Mesothelial cell of epicardium (in vitro differentiated cells): ENCODE measurements at regions not wholly inside any gene's neighbourhood (a gene's known extent, or its start where the extent isn't known, plus 50 kb on each side); places are given as distances from the start of the nearest gene placed in this dataset.
"Not testable (repeated sequence)": the region's sequence is repeated elsewhere in the genome, so short reads cannot be mapped to it uniquely, and the experiment has no call there.

Experiments used
- DNase-seq, 2 experiments: peaks; one replicate each; pipeline ENCODE4 v3.0.0; 2021; ENCODE audit warnings: low spot score in 2 of 2; ENCODE audit not compliant: unreplicated experiment in 2 of 2
- H3K27ac Mint-ChIP-seq: 2 replicates; pipeline ENCODE4 v1.8.0; 2021; ENCODE audit warnings: mixed read lengths
- H3K27me3 Mint-ChIP-seq: 2 replicates; pipeline ENCODE4 v1.8.0; 2021; ENCODE audit warnings: low read depth, mixed read lengths
- H3K36me3 Mint-ChIP-seq: 2 replicates; pipeline ENCODE4 v1.8.0; 2021; ENCODE audit warnings: mixed read lengths
- H3K4me1 Mint-ChIP-seq: 2 replicates; pipeline ENCODE4 v1.8.0; 2021; ENCODE audit warnings: mixed read lengths
- H3K4me3 Mint-ChIP-seq: 2 replicates; pipeline ENCODE4 v1.8.0; 2021; ENCODE audit warnings: mild to moderate bottlenecking, moderate library complexity, mixed read lengths
- H3K9me3 Mint-ChIP-seq: 2 replicates; pipeline ENCODE4 v1.8.0; 2021; ENCODE audit warnings: mixed read lengths
- CTCF ChIP-seq: fragments of 200-600 bp; sonication (generic); IDR thresholded peaks from one replicate; pipeline ENCODE4 v1.5.0; 2021; ENCODE audit warnings: antibody characterized with exemption; ENCODE audit not compliant: unreplicated experiment

- H3K27me3 Mint-ChIP-seq, H3K27ac Mint-ChIP-seq, H3K4me3 Mint-ChIP-seq, H3K36me3 Mint-ChIP-seq, H3K4me1 Mint-ChIP-seq, DNase-seq: not testable (repeated sequence)
- H3K9me3 Mint-ChIP-seq: peaks cover 50% of the 10 kb centered on the region
Observed at GRCh38 chr7:97234494-97234893, 117.0 kb downstream of the SDHAF3 start.

GRCh38 chr7:97246317-97246716, 128.8 kb downstream of the SDHAF3 start:
- no peak overlapping the region for H3K4me3 Mint-ChIP-seq
- peaks cover 31% of the 10 kb centered on the region for H3K9me3 Mint-ChIP-seq
- no peaks in the 10 kb centered on the region for H3K27me3 Mint-ChIP-seq
- no peak for TF ChIP-seq CTCF
- no peak overlapping the region for H3K27ac Mint-ChIP-seq
- H3K4me1 Mint-ChIP-seq: no peaks in the 10 kb centered on the region
- no peak for DNase-seq
- no peaks in the 10 kb centered on the region for H3K36me3 Mint-ChIP-seq

- not testable (repeated sequence) for H3K36me3 Mint-ChIP-seq, DNase-seq, H3K4me3 Mint-ChIP-seq, H3K27me3 Mint-ChIP-seq, H3K4me1 Mint-ChIP-seq, H3K27ac Mint-ChIP-seq
- peaks cover 11% of the 10 kb centered on the region for H3K9me3 Mint-ChIP-seq
Observed at GRCh38 chr7:97258187-97258586, 140.7 kb downstream of the SDHAF3 start.

- H3K27me3 Mint-ChIP-seq: no peaks in the 10 kb centered on the region
- H3K4me3 Mint-ChIP-seq: no peak overlapping the region
- no peaks in the 10 kb centered on the region for H3K9me3 Mint-ChIP-seq
- no peak for DNase-seq
- H3K36me3 Mint-ChIP-seq: no peaks in the 10 kb centered on the region
- no peak overlapping the region for H3K27ac Mint-ChIP-seq
- H3K4me1 Mint-ChIP-seq: no peaks in the 10 kb centered on the region
- no peak for TF ChIP-seq CTCF
Observed at GRCh38 chr7:97269741-97270140, 152.2 kb downstream of the SDHAF3 start.

- Mint-ChIP-seq H3K4me3 (no peak overlapping the region), H3K36me3 (no peaks in the 10 kb centered on the region), H3K4me1 (no peaks in the 10 kb centered on the region), H3K9me3 (no peaks in the 10 kb centered on the region), H3K27ac (no peak overlapping the region), H3K27me3 (no peaks in the 10 kb centered on the region)
- TF ChIP-seq CTCF: no peak
- DNase-seq: no peak
Observed at GRCh38 chr7:97270280-97270679, 152.8 kb downstream of the SDHAF3 start.

GRCh38 chr7:97271619-97272018, 154.1 kb downstream of the SDHAF3 start:
- Mint-ChIP-seq H3K36me3 (no peaks in the 10 kb centered on the region), H3K4me3 (no peak overlapping the region), H3K27ac (no peak overlapping the region), H3K27me3 (no peaks in the 10 kb centered on the region), H3K4me1 (no peaks in the 10 kb centered on the region), H3K9me3 (no peaks in the 10 kb centered on the region)
- no peak for TF ChIP-seq CTCF
- DNase-seq: no peak

- Mint-ChIP-seq H3K27ac (no peak overlapping the region), H3K27me3 (no peaks in the 10 kb centered on the region), H3K9me3 (no peaks in the 10 kb centered on the region), H3K4me3 (no peak overlapping the region), H3K4me1 (no peaks in the 10 kb centered on the region), H3K36me3 (no peaks in the 10 kb centered on the region)
- no peak for DNase-seq
- TF ChIP-seq CTCF: no peak
Observed at GRCh38 chr7:97272237-97272975, 154.9 kb downstream of the SDHAF3 start.
